ENCODE measurements at regions not wholly inside any gene's neighbourhood (a gene's known extent, or its start where the extent isn't known, plus 50 kb on each side); places are given as distances from the start of the nearest gene placed in this dataset.

- in situ Hi-C loops (cut with HindIII; ENCODE audit: low pct_ligation_motif_present, low pct_unique_long_range_greater_than_20kb, low sequenced_read_pairs): no loop called here
- no peak for DNase-seq
These were observed 211.9 kb upstream of the PAPPA start for GRCh38 chr9:115941561-115942315.

DNA sequence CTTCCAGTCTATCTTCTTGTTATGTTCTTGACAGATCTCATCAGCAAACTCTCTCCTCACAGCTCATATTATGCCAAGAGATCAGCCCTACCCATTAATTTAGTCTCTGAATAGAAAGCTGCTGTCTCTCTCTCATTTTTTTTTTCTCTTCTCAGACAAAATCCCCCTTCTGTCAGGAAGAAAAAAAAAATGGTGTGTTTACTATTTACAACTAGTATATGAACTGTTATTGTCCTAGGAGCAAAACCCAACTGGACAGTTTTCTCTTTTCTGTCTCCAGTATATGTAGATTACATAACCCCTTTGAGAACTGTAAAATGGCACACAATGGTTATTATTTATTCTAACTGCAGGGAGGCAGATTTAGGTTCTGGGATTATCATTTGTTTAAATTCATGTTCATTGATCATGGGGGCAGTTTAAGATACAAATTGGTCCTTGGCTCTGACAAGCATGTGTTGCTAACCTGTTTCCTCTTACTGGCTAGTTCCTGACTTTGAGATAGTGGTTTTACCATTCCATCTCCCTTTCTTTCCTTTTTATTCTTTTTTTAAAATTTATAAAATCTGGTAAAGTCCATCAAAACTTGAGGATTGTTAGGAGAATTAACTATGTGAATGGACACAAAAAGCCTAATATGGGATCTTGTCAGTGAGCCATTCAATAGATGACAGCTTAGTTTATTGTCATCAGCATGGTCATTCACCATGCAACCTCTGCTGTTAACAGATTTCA is 210.0 kb upstream of the PAPPA start:
- in situ Hi-C loops (cut with HindIII; ENCODE audit: low pct_ligation_motif_present, low pct_unique_long_range_greater_than_20kb, low sequenced_read_pairs): no loop called here
- DNase-seq: no peak

DNA sequence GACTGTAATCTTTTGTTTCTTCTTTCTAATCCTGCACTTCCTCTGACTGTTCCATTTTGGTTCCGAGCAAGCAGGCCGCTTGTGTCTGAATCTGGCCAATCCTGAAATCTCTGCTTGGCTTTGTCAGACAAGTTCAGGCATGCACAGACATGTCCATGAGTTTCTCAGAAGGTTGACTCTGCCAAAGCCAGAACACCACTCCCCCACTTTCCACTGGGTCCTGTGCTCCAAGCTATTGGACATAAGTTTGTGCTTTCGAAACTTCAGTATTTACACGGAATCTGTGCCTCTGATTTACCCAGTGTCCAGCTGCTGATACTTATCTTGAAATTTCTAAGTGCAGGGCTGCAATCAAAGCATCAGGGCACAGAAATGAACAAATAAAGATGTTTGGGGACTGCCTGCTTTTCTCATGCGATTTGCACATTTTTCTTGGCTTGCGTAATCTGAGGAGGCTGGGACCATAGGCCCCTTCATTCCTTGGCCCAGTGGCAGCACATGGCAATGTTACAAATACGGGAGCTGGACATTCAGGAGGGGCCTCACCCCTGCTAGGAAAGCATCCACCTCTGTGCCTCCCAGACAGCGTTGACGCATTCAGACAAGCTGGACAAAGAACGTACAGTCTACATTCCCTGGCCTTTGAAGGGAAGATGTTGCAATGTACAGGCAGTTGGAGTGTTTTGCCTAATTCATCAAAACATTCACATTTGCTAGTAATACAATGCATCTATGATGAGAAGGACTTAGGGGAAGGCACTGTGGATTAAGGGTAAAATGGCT is 209.2 kb upstream of the PAPPA start:
- peak; percentile 16 for DNase-seq
- in situ Hi-C loops (cut with HindIII; ENCODE audit: low pct_ligation_motif_present, low pct_unique_long_range_greater_than_20kb, low sequenced_read_pairs): no loop called here

DNA sequence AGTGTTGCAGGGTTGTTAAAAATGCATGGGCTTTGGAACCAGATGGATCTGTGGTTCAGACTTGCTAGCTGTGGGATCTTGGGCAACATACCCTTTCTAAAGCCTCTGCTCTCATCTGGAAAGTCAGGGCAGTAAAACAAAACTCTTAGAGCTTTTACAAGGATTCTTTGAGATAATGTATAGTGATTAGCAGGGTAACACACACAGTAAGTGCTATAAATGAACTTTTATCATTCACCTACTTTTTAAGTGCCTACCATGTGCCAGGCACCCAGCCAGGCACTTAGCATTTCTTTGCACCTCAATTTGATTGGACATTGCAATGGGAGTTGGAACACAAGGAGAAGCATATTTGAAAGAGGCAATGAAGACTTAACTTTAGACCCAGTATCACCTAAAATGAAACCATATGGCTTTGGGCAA is 208.6 kb upstream of the PAPPA start:
- no peak for DNase-seq
- in situ Hi-C loops (cut with HindIII; ENCODE audit: low pct_ligation_motif_present, low pct_unique_long_range_greater_than_20kb, low sequenced_read_pairs): no loop called here

- no peak for DNase-seq
- in situ Hi-C loops (cut with HindIII; ENCODE audit: low pct_ligation_motif_present, low pct_unique_long_range_greater_than_20kb, low sequenced_read_pairs): no loop called here
These were observed 207.1 kb upstream of the PAPPA start for GRCh38 chr9:115946530-115946929.

GRCh38 chr9:115951977-115952376 is 201.6 kb upstream of the PAPPA start:
- in situ Hi-C loops (cut with HindIII; ENCODE audit: low pct_ligation_motif_present, low pct_unique_long_range_greater_than_20kb, low sequenced_read_pairs): no loop called here
- no peak for DNase-seq

- in situ Hi-C loops (cut with HindIII; ENCODE audit: low pct_ligation_motif_present, low pct_unique_long_range_greater_than_20kb, low sequenced_read_pairs): no loop called here
- no peak for DNase-seq
These were observed 200.9 kb upstream of the PAPPA start for GRCh38 chr9:115952430-115953292.

DNA sequence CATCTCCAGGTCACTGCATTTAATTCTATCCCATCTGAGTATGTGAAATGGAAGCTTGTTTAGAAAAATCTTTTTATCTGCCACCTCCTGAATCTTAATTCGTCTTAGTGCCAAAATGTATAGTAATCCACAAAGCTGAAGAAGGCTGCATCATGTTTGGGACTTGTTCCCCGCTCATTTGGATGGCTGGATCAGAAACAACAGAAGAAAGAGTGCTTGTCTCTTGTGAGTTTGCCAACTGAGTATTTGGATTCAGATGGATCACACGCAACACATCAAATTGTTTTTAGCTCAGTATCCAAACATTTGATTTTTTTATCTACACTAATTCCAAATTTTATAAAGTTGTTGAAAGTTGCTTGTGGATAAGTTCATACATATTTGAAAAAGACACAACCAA is 197.2 kb upstream of the PAPPA start:
- no peak for DNase-seq

GRCh38 chr9:115957585-115957984 is 196.0 kb upstream of the PAPPA start:
- no peak for DNase-seq
- in situ Hi-C loops (cut with HindIII; ENCODE audit: low pct_ligation_motif_present, low pct_unique_long_range_greater_than_20kb, low sequenced_read_pairs): no loop called here

More for the DNA sequence above, 197.2 kb upstream of the PAPPA start:
- in situ Hi-C loops (cut with HindIII; ENCODE audit: low pct_ligation_motif_present, low pct_unique_long_range_greater_than_20kb, low sequenced_read_pairs): no loop called here

GRCh38 chr9:115964710-115965347 is 188.8 kb upstream of the PAPPA start:
- in situ Hi-C loops (cut with HindIII; ENCODE audit: low pct_ligation_motif_present, low pct_unique_long_range_greater_than_20kb, low sequenced_read_pairs): no loop called here
- DNase-seq: no peak

- DNase-seq: no peak
- in situ Hi-C loops (cut with HindIII; ENCODE audit: low pct_ligation_motif_present, low pct_unique_long_range_greater_than_20kb, low sequenced_read_pairs): no loop called here
These were observed 186.9 kb upstream of the PAPPA start for GRCh38 chr9:115966660-115967059.

GRCh38 chr9:115969096-115969495 is 184.5 kb upstream of the PAPPA start:
- DNase-seq: no peak
- in situ Hi-C loops (cut with HindIII; ENCODE audit: low pct_ligation_motif_present, low pct_unique_long_range_greater_than_20kb, low sequenced_read_pairs): no loop called here

DNA sequence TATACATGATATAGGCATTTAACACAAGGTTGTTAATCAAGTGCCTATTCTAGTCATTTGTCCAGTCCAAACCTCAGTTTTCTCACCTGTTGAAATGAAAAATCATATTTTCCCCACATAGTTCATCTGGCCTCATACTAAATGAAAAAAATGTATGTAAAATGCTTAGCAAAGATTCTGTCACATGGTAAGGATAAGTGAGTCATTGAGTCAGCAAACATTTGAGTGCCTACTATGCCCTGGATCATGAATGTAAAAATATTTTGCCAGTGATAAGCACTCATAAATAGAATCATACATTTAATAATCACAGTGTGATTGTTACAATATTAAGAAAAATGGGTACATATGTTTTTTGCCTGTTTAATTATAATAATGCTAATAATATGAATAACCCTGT is 181.2 kb upstream of the PAPPA start:
- in situ Hi-C loops (cut with HindIII; ENCODE audit: low pct_ligation_motif_present, low pct_unique_long_range_greater_than_20kb, low sequenced_read_pairs): no loop called here

DNA sequence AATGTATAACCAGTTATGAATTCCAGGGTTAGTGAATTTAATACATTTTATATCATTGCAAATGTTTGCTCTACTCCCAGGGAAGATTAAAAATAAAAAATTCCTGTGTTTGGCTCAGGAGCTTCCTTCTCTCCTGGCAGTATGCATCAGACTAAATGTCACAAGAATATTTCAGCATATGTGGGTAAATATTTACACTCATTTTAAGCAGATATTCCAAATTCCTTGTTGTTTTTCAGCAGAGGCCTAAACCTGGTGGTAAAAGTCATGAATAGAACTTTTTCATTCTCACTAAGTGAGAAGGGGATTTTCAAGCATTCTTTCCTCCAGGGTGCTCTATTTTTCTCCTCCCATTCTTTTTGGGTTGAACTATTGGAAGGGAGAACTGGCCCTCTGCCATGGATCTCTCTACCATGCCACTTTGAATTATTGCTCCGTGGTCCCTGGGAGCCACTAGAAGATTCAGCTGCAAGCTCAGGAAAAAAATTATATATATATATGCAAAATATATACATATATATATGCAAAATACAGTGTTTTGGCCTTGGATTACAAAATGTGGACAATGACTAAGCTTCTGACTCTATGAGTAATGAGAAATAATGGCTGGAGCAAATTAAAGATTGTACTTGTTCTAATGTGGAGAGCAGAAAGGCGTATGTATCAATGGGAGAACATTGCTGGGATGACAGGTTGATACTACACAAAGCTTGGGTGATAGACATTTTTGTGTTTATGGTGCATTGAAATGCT is 180.6 kb upstream of the PAPPA start:
- in situ Hi-C loops (cut with HindIII; ENCODE audit: low pct_ligation_motif_present, low pct_unique_long_range_greater_than_20kb, low sequenced_read_pairs): no loop called here

More for the DNA sequence above, 181.2 kb upstream of the PAPPA start:
- no peak for DNase-seq

GRCh38 chr9:115976781-115977180 is 176.8 kb upstream of the PAPPA start:
- in situ Hi-C loops (cut with HindIII; ENCODE audit: low pct_ligation_motif_present, low pct_unique_long_range_greater_than_20kb, low sequenced_read_pairs): no loop called here
- DNase-seq: no peak

More for the DNA sequence above, 180.6 kb upstream of the PAPPA start:
- no peak for DNase-seq

DNA sequence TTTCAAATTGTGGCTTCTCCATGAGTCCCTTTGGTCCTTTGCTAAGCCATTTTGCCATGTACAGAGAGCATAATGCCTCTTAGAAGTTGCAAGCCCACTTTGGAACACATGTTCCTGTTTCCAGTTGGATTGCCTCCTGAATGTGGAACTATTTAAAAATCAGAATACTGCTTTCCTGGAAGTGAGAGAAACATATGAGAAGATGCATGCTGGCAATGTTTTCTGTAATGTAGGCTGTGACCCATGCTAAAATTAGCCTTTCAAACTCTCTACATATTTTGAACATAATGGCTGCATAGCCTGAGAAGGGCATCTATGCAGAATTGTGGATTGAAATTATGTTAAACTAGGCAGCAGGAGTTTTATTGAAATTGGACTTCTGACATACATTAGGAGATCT is 175.5 kb upstream of the PAPPA start:
- in situ Hi-C loops (cut with HindIII; ENCODE audit: low pct_ligation_motif_present, low pct_unique_long_range_greater_than_20kb, low sequenced_read_pairs): no loop called here
- DNase-seq: no peak

- in situ Hi-C loops (cut with HindIII; ENCODE audit: low pct_ligation_motif_present, low pct_unique_long_range_greater_than_20kb, low sequenced_read_pairs): no loop called here
- no peak for DNase-seq
These were observed 174.9 kb upstream of the PAPPA start for GRCh38 chr9:115978659-115979096.
